ENCODE measurements at regions not wholly inside any gene's neighbourhood (a gene's known extent, or its start where the extent isn't known, plus 50 kb on each side); places are given as distances from the start of the nearest gene placed in this dataset.

DNA sequence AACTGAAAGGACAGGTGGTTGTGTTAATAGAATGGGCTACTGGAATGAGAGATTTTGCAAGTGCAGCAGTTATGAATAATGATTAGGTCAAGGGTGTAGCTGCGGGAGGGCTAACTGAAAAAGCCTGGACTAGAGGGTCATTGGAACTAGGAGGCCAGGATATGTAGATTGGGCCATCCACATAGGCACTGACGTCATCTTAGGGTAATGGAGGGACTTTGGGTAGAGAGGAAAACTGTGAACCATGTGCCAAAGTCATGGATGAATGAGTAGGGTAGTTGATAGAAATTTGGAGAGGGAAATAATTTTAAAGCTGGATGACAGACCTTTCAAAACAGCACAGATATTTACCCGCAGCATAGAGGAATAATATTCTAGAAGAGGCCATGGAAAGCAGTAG, 123.6 kb upstream of the SLITRK2 start:
- TF ChIP-seq, protein P1, sequence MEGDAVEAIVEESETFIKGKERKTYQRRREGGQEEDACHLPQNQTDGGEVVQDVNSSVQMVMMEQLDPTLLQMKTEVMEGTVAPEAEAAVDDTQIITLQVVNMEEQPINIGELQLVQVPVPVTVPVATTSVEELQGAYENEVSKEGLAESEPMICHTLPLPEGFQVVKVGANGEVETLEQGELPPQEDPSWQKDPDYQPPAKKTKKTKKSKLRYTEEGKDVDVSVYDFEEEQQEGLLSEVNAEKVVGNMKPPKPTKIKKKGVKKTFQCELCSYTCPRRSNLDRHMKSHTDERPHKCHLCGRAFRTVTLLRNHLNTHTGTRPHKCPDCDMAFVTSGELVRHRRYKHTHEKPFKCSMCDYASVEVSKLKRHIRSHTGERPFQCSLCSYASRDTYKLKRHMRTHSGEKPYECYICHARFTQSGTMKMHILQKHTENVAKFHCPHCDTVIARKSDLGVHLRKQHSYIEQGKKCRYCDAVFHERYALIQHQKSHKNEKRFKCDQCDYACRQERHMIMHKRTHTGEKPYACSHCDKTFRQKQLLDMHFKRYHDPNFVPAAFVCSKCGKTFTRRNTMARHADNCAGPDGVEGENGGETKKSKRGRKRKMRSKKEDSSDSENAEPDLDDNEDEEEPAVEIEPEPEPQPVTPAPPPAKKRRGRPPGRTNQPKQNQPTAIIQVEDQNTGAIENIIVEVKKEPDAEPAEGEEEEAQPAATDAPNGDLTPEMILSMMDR (IDR thresholded peaks at IDR 0.05; ENCODE audit: insufficient read depth, low read depth, low read length): no peak
- DNase-seq (ENCODE audit: low read depth): no peak
- Histone ChIP-seq H3K36me3 (ENCODE audit: control insufficient read depth, insufficient read depth, low read length) (no peaks in the 10 kb centered on the region), H3K4me3 (ENCODE audit: low read depth, low read length) (no peak overlapping the region), H3K27me3 (ENCODE audit: control insufficient read depth, insufficient read depth, low read length) (no peaks in the 10 kb centered on the region)
- CTCF ChIA-PET: no interaction called here
- POLR2A ChIA-PET: no interaction called here

DNA sequence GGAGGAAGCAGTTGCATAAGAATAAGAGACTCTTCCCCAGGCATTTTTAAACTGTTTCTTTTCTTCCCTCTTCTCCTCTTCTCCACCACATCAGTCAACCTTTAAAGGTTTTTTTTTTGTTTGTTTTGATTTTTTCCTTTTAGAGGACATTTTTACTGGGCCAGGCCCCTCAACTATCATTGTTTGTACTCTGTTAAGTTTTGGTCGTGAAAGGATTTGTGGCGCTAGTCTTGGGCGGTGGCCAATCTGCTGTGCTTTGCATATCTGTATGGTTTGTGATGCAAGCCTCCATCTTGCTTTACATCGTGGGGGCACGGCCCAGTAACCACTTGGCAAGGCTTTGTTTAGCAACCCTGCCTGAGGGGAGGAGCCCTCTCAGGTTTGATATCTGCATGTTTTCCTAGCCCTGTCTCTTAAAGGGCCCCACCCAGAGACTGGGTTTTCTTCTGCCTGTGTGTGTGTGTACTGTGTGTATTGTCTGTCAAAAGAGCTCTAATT, 101.9 kb upstream of the SLITRK2 start:
- no peaks in the 10 kb centered on the region for H3K36me3 ChIP-seq (ENCODE audit: control insufficient read depth, insufficient read depth, low read length)
- ChIA-PET POLR2A (no interaction called here), CTCF (no interaction called here)
- no peaks in the 10 kb centered on the region for H3K27me3 ChIP-seq (ENCODE audit: control insufficient read depth, insufficient read depth, low read length)
- TF ChIP-seq, protein P1 (IDR thresholded peaks at IDR 0.05; ENCODE audit: insufficient read depth, low read depth, low read length): no peak
- no peak for DNase-seq (ENCODE audit: low read depth)
- H3K4me3 ChIP-seq (ENCODE audit: low read depth, low read length): no peak overlapping the region

DNA sequence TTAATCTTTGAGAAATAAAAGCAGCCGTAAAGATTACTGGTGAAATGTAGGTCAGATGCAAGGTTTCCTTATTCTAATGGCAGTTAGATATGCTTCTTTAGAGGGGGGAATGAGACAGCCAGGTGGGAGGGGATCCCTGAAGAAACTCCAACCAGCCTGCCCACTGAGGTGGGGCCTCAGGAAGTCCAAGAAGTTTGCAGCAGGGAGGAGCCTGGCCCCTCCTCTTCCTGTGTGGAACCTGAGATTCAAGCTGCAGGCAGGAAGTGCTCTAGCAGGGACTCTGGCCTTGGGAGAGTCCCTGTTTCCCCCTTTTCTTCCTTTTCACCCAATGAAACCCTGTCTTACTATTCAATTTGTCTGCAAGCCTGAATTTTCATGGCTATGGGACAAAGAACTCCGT, 101.4 kb upstream of the SLITRK2 start:
- H3K36me3 ChIP-seq (ENCODE audit: control insufficient read depth, insufficient read depth, low read length): no peaks in the 10 kb centered on the region
- DNase-seq (ENCODE audit: low read depth): no peak
- CTCF ChIA-PET: no interaction called here
- POLR2A ChIA-PET: no interaction called here
- TF ChIP-seq, protein P1 (IDR thresholded peaks at IDR 0.05; ENCODE audit: insufficient read depth, low read depth, low read length): no peak
- no peak overlapping the region for H3K4me3 ChIP-seq (ENCODE audit: low read depth, low read length)
- H3K27me3 ChIP-seq (ENCODE audit: control insufficient read depth, insufficient read depth, low read length): no peaks in the 10 kb centered on the region

DNA sequence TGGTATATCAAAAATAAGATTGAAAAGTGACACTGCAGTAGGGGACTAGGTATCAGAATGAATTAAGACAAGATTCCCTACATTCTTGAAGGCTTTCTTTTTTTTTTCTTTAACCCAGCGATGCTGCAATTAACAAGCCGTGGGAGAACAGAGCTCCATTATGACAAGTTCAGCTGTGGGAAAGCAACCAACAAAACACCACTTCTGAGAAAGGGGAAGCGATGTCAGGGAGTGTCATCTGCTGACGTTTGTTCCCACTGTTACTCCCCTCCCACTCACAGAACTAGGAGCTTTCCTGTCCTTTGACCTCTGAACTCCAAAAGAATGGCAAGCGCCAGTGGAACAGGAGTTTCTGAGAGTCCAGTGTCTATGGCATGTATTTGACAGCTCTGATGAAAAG, 90.2 kb upstream of the SLITRK2 start:
- TF ChIP-seq, protein P1 (IDR thresholded peaks at IDR 0.05; ENCODE audit: insufficient read depth, low read depth, low read length): no peak
- no peak for DNase-seq (ENCODE audit: low read depth)
- ChIA-PET POLR2A (no interaction called here), CTCF (no interaction called here)
- H3K36me3 ChIP-seq (ENCODE audit: control insufficient read depth, insufficient read depth, low read length): no peaks in the 10 kb centered on the region
- no peaks in the 10 kb centered on the region for H3K27me3 ChIP-seq (ENCODE audit: control insufficient read depth, insufficient read depth, low read length)
- no peak overlapping the region for H3K4me3 ChIP-seq (ENCODE audit: low read depth, low read length)

DNA sequence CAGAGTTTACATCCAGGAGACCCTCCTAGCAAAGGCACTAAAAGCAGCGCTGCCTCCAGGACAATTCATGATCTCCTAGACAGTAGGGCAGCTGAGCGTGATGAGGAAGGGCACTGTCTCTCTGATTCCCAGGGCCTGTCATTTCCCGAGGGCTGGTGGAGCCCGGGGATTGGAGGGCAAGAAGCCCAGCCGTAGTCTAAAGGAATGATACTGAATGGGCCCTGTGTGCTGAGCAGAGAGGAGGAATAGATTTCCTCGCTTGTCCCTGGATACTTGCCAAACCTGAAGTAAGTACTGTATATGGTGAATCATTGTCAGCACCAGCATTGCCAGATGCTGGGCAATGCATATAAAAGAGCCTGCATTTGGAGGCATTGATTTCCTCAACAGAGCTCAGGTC, 88.0 kb upstream of the SLITRK2 start:
- TF ChIP-seq, protein P1 (IDR thresholded peaks at IDR 0.05; ENCODE audit: insufficient read depth, low read depth, low read length): no peak
- Histone ChIP-seq H3K4me3 (ENCODE audit: low read depth, low read length) (no peak overlapping the region), H3K36me3 (ENCODE audit: control insufficient read depth, insufficient read depth, low read length) (no peaks in the 10 kb centered on the region), H3K27me3 (ENCODE audit: control insufficient read depth, insufficient read depth, low read length) (no peaks in the 10 kb centered on the region)
- CTCF ChIA-PET: interaction anchor here (0.9 kb wide), 1 partner anchor 78 kb away, joined by 3 read pairs; no protein-coding TSS in a partner anchor
- POLR2A ChIA-PET: no interaction called here
- DNase-seq (ENCODE audit: low read depth): no peak
